MV-4-11 (cell line): ENCODE measurements at regions not wholly inside any gene's neighbourhood (a gene's known extent, or its start where the extent isn't known, plus 50 kb on each side); places are given as distances from the start of the nearest gene placed in this dataset.
"Not testable (repeated sequence)": the region's sequence is repeated elsewhere in the genome, so short reads cannot be mapped to it uniquely, and the experiment has no call there.

Experiments
- DNase-seq: peaks from one replicate; lab custom pipeline; 2025; lab: John Stamatoyannopoulos, UW

GRCh38 chr2:208608122-208608835 lies 201.7 kb downstream of the PTH2R start:
- DNase-seq, result no peak

- no peak for DNase-seq
Measured at GRCh38 chr2:208609166-208609804, 202.7 kb downstream of the PTH2R start.

GRCh38 chr2:208615675-208616074 lies 209.1 kb downstream of the PTH2R start:
- not testable (repeated sequence) for DNase-seq

GRCh38 chr2:208618220-208618619 lies 211.6 kb downstream of the PTH2R start:
- DNase-seq, result no peak

- no peak for DNase-seq
Measured at GRCh38 chr2:208619993-208620392, 213.4 kb downstream of the PTH2R start.

GRCh38 chr2:208620487-208620978 lies 213.9 kb downstream of the PTH2R start:
- no peak for DNase-seq

GRCh38 chr2:208627110-208627884 lies 220.7 kb downstream of the PTH2R start:
- no peak for DNase-seq

- DNase-seq, result no peak
Measured at GRCh38 chr2:208627916-208628315, 221.3 kb downstream of the PTH2R start.

GRCh38 chr2:208638059-208638458 lies 231.5 kb downstream of the PTH2R start:
- no peak for DNase-seq

GRCh38 chr2:208642125-208642779 lies 235.7 kb downstream of the PTH2R start:
- DNase-seq, result no peak

GRCh38 chr2:208643145-208643544 lies 236.6 kb downstream of the PTH2R start:
- no peak for DNase-seq

- DNase-seq, result no peak
Measured at GRCh38 chr2:208645226-208645625, 238.6 kb downstream of the PTH2R start.

- DNase-seq, result no peak
Measured at GRCh38 chr2:208648368-208648767, 241.8 kb downstream of the PTH2R start.

GRCh38 chr2:208653383-208653782 lies 246.8 kb downstream of the PTH2R start:
- no peak for DNase-seq

GRCh38 chr2:208654056-208654455 lies 247.5 kb downstream of the PTH2R start:
- DNase-seq, result peak; percentile 54

- no peak for DNase-seq
Measured at GRCh38 chr2:208657468-208657867, 250.9 kb downstream of the PTH2R start.

GRCh38 chr2:208669394-208669793 lies 262.8 kb downstream of the PTH2R start:
- no peak for DNase-seq

GRCh38 chr2:208671284-208671683 lies 264.7 kb downstream of the PTH2R start:
- DNase-seq, result no peak

GRCh38 chr2:208671886-208672680 lies 265.5 kb downstream of the PTH2R start:
- DNase-seq, result no peak

- DNase-seq, result no peak
Measured at GRCh38 chr2:208673631-208674030, 267.0 kb downstream of the PTH2R start.

- DNase-seq, result no peak
Measured at GRCh38 chr2:208674919-208675318, 268.3 kb downstream of the PTH2R start.
